Progenitor cell of endocrine pancreas (in vitro differentiated cells): ENCODE measurements at regions not wholly inside any gene's neighbourhood (a gene's known extent, or its start where the extent isn't known, plus 50 kb on each side); places are given as distances from the start of the nearest gene placed in this dataset.
A peak's percentile ranks its signal among the peaks of the same experiment; 100 is the strongest.

Source experiments
- DNase-seq: peaks from one replicate; pipeline ENCODE4 v3.0.0; 2021; ENCODE audit warnings: low spot score; ENCODE audit not compliant: unreplicated experiment
- H3K27ac Mint-ChIP-seq: 2 replicates; pipeline ENCODE4 v1.8.0; 2021; ENCODE audit warnings: mild to moderate bottlenecking, moderate library complexity, mixed read lengths
- H3K27me3 Mint-ChIP-seq: 2 replicates; pipeline ENCODE4 v1.8.0; 2021; ENCODE audit warnings: mixed read lengths
- H3K36me3 Mint-ChIP-seq: 2 replicates; pipeline ENCODE4 v1.8.0; 2022; ENCODE audit warnings: mixed read lengths; ENCODE audit not compliant: insufficient read depth
- H3K4me1 Mint-ChIP-seq: 2 replicates; pipeline ENCODE4 v1.8.0; 2021; ENCODE audit warnings: low read depth, mixed read lengths
- H3K4me3 Mint-ChIP-seq: 2 replicates; pipeline ENCODE4 v1.8.0; 2021; ENCODE audit warnings: low read depth, mild to moderate bottlenecking, moderate library complexity, mixed read lengths
- H3K9me3 Mint-ChIP-seq: 2 replicates; pipeline ENCODE4 v1.8.0; 2021; ENCODE audit warnings: low read depth, mixed read lengths
- CTCF ChIP-seq: fragments of 200-600 bp; sonication (generic); IDR thresholded peaks from one replicate; pipeline ENCODE4 v1.5.0; 2021; ENCODE audit warnings: antibody characterized with exemption, mild to moderate bottlenecking; ENCODE audit not compliant: unreplicated experiment

- no peaks in the 10 kb centered on the region for H3K36me3 Mint-ChIP-seq
- no peak for DNase-seq
- no peak overlapping the region for H3K27ac Mint-ChIP-seq
- no peak overlapping the region for H3K4me3 Mint-ChIP-seq
- peaks cover 26% of the 10 kb centered on the region for H3K27me3 Mint-ChIP-seq
- TF ChIP-seq CTCF, result no peak
- peaks cover 25% of the 10 kb centered on the region for H3K4me1 Mint-ChIP-seq
- H3K9me3 Mint-ChIP-seq, result no peaks in the 10 kb centered on the region
Measured at GRCh38 chr4:42710329-42710728, 53.4 kb upstream of the ATP8A1 start.

GRCh38 chr4:42709392-42710065, 52.6 kb upstream of the ATP8A1 start:
- no peaks in the 10 kb centered on the region for H3K9me3 Mint-ChIP-seq
- peaks cover 26% of the 10 kb centered on the region for H3K27me3 Mint-ChIP-seq
- no peaks in the 10 kb centered on the region for H3K36me3 Mint-ChIP-seq
- H3K27ac Mint-ChIP-seq, result peak overlapping the region; percentile 21
- DNase-seq, result no peak
- TF ChIP-seq CTCF, result no peak
- H3K4me3 Mint-ChIP-seq, result peak overlapping the region; percentile 41
- peaks cover 25% of the 10 kb centered on the region for H3K4me1 Mint-ChIP-seq

GRCh38 chr4:42708625-42709024, 51.7 kb upstream of the ATP8A1 start:
- Mint-ChIP-seq H3K27me3 (peaks cover 23% of the 10 kb centered on the region), H3K9me3 (no peaks in the 10 kb centered on the region), H3K27ac (no peak overlapping the region), H3K4me3 (peak overlapping the region; percentile 6), H3K4me1 (peaks cover 25% of the 10 kb centered on the region), H3K36me3 (no peaks in the 10 kb centered on the region)
- DNase-seq, result no peak
- TF ChIP-seq CTCF, result no peak
